GM10266 (cell line): ENCODE measurements at regions not wholly inside any gene's neighbourhood (a gene's known extent, or its start where the extent isn't known, plus 50 kb on each side); places are given as distances from the start of the nearest gene placed in this dataset.

Experiments used
- DNase-seq: peaks from one replicate; pipeline ENCODE4 v3.0.0; 2012; ENCODE audit errors: extremely low spot score
- TF ChIP-seq, protein P1 (sequence below): IDR thresholded peaks from 2 replicates; pipeline ENCODE4 v1.5.1; 2012; ENCODE audit warnings: mild to moderate bottlenecking, low read depth; ENCODE audit not compliant: control insufficient read depth, insufficient read depth; ENCODE audit errors: missing control alignments

GRCh38 chr6:53201270-53201669, 52.6 kb upstream of the GCM1 start:
- TF ChIP-seq, protein P1, sequence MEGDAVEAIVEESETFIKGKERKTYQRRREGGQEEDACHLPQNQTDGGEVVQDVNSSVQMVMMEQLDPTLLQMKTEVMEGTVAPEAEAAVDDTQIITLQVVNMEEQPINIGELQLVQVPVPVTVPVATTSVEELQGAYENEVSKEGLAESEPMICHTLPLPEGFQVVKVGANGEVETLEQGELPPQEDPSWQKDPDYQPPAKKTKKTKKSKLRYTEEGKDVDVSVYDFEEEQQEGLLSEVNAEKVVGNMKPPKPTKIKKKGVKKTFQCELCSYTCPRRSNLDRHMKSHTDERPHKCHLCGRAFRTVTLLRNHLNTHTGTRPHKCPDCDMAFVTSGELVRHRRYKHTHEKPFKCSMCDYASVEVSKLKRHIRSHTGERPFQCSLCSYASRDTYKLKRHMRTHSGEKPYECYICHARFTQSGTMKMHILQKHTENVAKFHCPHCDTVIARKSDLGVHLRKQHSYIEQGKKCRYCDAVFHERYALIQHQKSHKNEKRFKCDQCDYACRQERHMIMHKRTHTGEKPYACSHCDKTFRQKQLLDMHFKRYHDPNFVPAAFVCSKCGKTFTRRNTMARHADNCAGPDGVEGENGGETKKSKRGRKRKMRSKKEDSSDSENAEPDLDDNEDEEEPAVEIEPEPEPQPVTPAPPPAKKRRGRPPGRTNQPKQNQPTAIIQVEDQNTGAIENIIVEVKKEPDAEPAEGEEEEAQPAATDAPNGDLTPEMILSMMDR, result no peak
- DNase-seq, result no peak

DNA sequence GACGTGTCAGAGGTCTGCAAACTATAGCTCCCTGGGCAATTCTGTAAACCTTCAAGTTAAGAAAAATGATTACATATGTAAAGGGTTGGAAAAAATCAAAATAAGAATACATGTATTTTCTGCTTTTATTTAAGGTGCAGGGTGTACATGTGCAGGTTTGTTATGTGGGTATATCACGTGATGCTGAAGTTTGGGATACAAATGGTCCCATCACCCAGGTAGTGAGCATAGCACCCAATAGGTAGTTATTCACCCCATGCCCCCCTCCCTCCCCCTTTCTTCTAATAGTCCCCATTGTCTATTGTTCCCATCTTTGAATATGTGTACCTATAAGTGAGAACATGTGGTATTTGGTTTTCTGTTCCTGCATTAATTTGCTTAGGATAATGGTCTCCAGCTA, 51.1 kb upstream of the GCM1 start:
- no peak for DNase-seq
- TF ChIP-seq, protein P1, result no peak

- peak; percentile 40 for DNase-seq
- TF ChIP-seq, protein P1, result no peak
Observed at GRCh38 chr6:53199156-53199555, 50.5 kb upstream of the GCM1 start.
